ENCODE measurements at regions not wholly inside any gene's neighbourhood (a gene's known extent, or its start where the extent isn't known, plus 50 kb on each side); places are given as distances from the start of the nearest gene placed in this dataset.

- Histone ChIP-seq H3K4me3 (ENCODE audit: low read length in 2 of 2) (no peak overlapping the region), H3K27ac (ENCODE audit: low read length) (no peak overlapping the region), H3K27me3 (ENCODE audit: control insufficient read depth in 1 of 2, insufficient read depth in 2 of 2, low read length in 2 of 2) (no peaks in the 10 kb centered on the region), H3K4me1 (ENCODE audit: control insufficient read depth, insufficient read depth, low read length) (no peaks in the 10 kb centered on the region), H3K9me3 (ENCODE audit: control insufficient read depth in 2 of 2, low read length in 2 of 2) (no peaks in the 10 kb centered on the region), H3K9ac (ENCODE audit: low read length in 2 of 2) (no peak overlapping the region), H3K36me3 (ENCODE audit: control insufficient read depth in 2 of 2, insufficient read depth in 2 of 2, low read length in 2 of 2) (no peaks in the 10 kb centered on the region)
Measured at GRCh38 chr4:120158841-120159463, 92.3 kb upstream of the MAD2L1 start.

- H3K27ac ChIP-seq (ENCODE audit: low read length): no peak overlapping the region
- no peaks in the 10 kb centered on the region for H3K36me3 ChIP-seq (ENCODE audit: control insufficient read depth in 2 of 2, insufficient read depth in 2 of 2, low read length in 2 of 2)
- no peaks in the 10 kb centered on the region for H3K4me1 ChIP-seq (ENCODE audit: control insufficient read depth, insufficient read depth, low read length)
- no peaks in the 10 kb centered on the region for H3K27me3 ChIP-seq (ENCODE audit: control insufficient read depth in 1 of 2, insufficient read depth in 2 of 2, low read length in 2 of 2)
- no peak overlapping the region for H3K4me3 ChIP-seq (ENCODE audit: low read length in 2 of 2)
- no peaks in the 10 kb centered on the region for H3K9me3 ChIP-seq (ENCODE audit: control insufficient read depth in 2 of 2, low read length in 2 of 2)
- no peak overlapping the region for H3K9ac ChIP-seq (ENCODE audit: low read length in 2 of 2)
Measured at GRCh38 chr4:120158046-120158445, 91.4 kb upstream of the MAD2L1 start.

GRCh38 chr4:120156120-120156718, 89.6 kb upstream of the MAD2L1 start:
- Histone ChIP-seq H3K27ac (ENCODE audit: low read length) (no peak overlapping the region), H3K27me3 (ENCODE audit: control insufficient read depth in 1 of 2, insufficient read depth in 2 of 2, low read length in 2 of 2) (no peaks in the 10 kb centered on the region), H3K9ac (ENCODE audit: low read length in 2 of 2) (no peak overlapping the region), H3K4me1 (ENCODE audit: control insufficient read depth, insufficient read depth, low read length) (no peaks in the 10 kb centered on the region), H3K4me3 (ENCODE audit: low read length in 2 of 2) (no peak overlapping the region), H3K9me3 (ENCODE audit: control insufficient read depth in 2 of 2, low read length in 2 of 2) (no peaks in the 10 kb centered on the region), H3K36me3 (ENCODE audit: control insufficient read depth in 2 of 2, insufficient read depth in 2 of 2, low read length in 2 of 2) (no peaks in the 10 kb centered on the region)

DNA sequence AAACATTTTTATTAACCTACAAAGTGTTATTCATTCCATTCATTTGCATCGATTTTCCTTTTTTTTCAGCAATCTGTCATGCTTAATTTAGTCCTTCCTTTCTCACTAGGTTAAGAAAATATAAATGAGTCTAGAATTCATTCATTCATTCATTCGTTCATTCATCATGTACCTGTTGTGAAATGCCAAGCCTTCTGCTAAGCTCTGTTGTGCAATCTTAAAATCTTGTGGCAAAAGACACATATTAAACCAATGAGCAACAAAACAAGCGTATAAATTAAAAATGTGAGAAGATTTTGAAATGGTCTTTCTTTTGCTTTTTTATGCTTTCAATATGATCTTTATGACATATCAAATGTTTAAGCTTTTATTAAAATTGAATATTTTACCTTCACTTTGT, 88.6 kb upstream of the MAD2L1 start:
- Histone ChIP-seq H3K4me3 (ENCODE audit: low read length in 2 of 2) (no peak overlapping the region), H3K27me3 (ENCODE audit: control insufficient read depth in 1 of 2, insufficient read depth in 2 of 2, low read length in 2 of 2) (no peaks in the 10 kb centered on the region), H3K4me1 (ENCODE audit: control insufficient read depth, insufficient read depth, low read length) (no peaks in the 10 kb centered on the region), H3K27ac (ENCODE audit: low read length) (no peak overlapping the region), H3K9me3 (ENCODE audit: control insufficient read depth in 2 of 2, low read length in 2 of 2) (no peaks in the 10 kb centered on the region), H3K36me3 (ENCODE audit: control insufficient read depth in 2 of 2, insufficient read depth in 2 of 2, low read length in 2 of 2) (no peaks in the 10 kb centered on the region), H3K9ac (ENCODE audit: low read length in 2 of 2) (no peak overlapping the region)

DNA sequence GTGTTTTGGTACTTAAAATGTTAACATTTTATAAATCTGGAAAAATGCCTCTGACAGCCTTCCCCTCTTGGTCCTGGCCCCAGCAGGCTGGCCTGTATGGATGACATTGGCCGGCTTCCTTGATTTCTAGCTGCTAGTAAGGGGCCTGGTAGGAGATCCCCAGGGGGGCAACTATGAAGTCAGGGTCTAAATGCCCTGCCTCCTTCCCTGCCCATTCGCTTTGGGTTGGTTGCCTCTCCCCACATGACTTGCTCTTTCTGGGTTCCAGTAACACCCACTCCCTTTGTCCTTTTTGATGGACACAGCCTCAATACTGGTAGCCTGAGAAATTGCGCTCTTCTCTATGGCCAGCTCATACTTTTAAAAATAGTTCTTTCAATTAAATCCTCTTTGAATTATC, 78.0 kb upstream of the MAD2L1 start:
- no peaks in the 10 kb centered on the region for H3K9me3 ChIP-seq (ENCODE audit: control insufficient read depth in 2 of 2, low read length in 2 of 2)
- no peaks in the 10 kb centered on the region for H3K4me1 ChIP-seq (ENCODE audit: control insufficient read depth, insufficient read depth, low read length)

DNA sequence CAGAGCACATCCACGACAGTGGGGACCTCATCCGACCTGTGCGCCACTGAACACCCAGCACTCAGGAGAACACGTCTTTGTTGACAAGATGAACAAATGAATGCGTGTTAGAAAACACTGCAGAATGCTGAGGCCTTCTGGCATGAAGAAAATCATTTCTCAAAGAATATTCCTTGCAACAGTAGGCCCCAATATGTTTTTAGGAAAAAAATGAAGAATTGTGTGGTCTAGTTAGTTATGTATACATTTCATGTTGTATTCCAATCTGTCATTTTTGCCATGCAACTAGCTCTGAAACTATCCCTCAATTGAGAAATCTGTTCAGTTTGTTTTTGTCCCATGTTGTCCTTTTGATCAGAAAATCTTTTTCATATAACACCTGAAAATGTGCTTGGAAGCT, 77.4 kb upstream of the MAD2L1 start:
- no peak overlapping the region for H3K27ac ChIP-seq (ENCODE audit: low read length)
- no peaks in the 10 kb centered on the region for H3K9me3 ChIP-seq (ENCODE audit: control insufficient read depth in 2 of 2, low read length in 2 of 2)
- no peaks in the 10 kb centered on the region for H3K4me1 ChIP-seq (ENCODE audit: control insufficient read depth, insufficient read depth, low read length)
- no peaks in the 10 kb centered on the region for H3K36me3 ChIP-seq (ENCODE audit: control insufficient read depth in 2 of 2, insufficient read depth in 2 of 2, low read length in 2 of 2)
- no peak overlapping the region for H3K9ac ChIP-seq (ENCODE audit: low read length in 2 of 2)
- no peak overlapping the region for H3K4me3 ChIP-seq (ENCODE audit: low read length in 2 of 2)
- no peaks in the 10 kb centered on the region for H3K27me3 ChIP-seq (ENCODE audit: control insufficient read depth in 1 of 2, insufficient read depth in 2 of 2, low read length in 2 of 2)

More for the DNA sequence above, 78.0 kb upstream of the MAD2L1 start:
- H3K4me3 ChIP-seq (ENCODE audit: low read length in 2 of 2): no peak overlapping the region
- no peak overlapping the region for H3K27ac ChIP-seq (ENCODE audit: low read length)
- no peaks in the 10 kb centered on the region for H3K36me3 ChIP-seq (ENCODE audit: control insufficient read depth in 2 of 2, insufficient read depth in 2 of 2, low read length in 2 of 2)
- no peak overlapping the region for H3K9ac ChIP-seq (ENCODE audit: low read length in 2 of 2)
- no peaks in the 10 kb centered on the region for H3K27me3 ChIP-seq (ENCODE audit: control insufficient read depth in 1 of 2, insufficient read depth in 2 of 2, low read length in 2 of 2)

- H3K27me3 ChIP-seq (ENCODE audit: control insufficient read depth in 1 of 2, insufficient read depth in 2 of 2, low read length in 2 of 2): no peaks in the 10 kb centered on the region
- no peaks in the 10 kb centered on the region for H3K4me1 ChIP-seq (ENCODE audit: control insufficient read depth, insufficient read depth, low read length)
- no peak overlapping the region for H3K4me3 ChIP-seq (ENCODE audit: low read length in 2 of 2)
- H3K36me3 ChIP-seq (ENCODE audit: control insufficient read depth in 2 of 2, insufficient read depth in 2 of 2, low read length in 2 of 2): no peaks in the 10 kb centered on the region
- no peak overlapping the region for H3K27ac ChIP-seq (ENCODE audit: low read length)
- H3K9me3 ChIP-seq (ENCODE audit: control insufficient read depth in 2 of 2, low read length in 2 of 2): no peaks in the 10 kb centered on the region
- H3K9ac ChIP-seq (ENCODE audit: low read length in 2 of 2): no peak overlapping the region
Measured at GRCh38 chr4:120139392-120139791, 72.7 kb upstream of the MAD2L1 start.

GRCh38 chr4:120132935-120133334, 66.3 kb upstream of the MAD2L1 start:
- Histone ChIP-seq H3K27ac (ENCODE audit: low read length) (no peak overlapping the region), H3K4me1 (ENCODE audit: control insufficient read depth, insufficient read depth, low read length) (no peaks in the 10 kb centered on the region), H3K27me3 (ENCODE audit: control insufficient read depth in 1 of 2, insufficient read depth in 2 of 2, low read length in 2 of 2) (no peaks in the 10 kb centered on the region), H3K36me3 (ENCODE audit: control insufficient read depth in 2 of 2, insufficient read depth in 2 of 2, low read length in 2 of 2) (no peaks in the 10 kb centered on the region), H3K9me3 (ENCODE audit: control insufficient read depth in 2 of 2, low read length in 2 of 2) (no peaks in the 10 kb centered on the region), H3K4me3 (ENCODE audit: low read length in 2 of 2) (no peak overlapping the region), H3K9ac (ENCODE audit: low read length in 2 of 2) (no peak overlapping the region)

DNA sequence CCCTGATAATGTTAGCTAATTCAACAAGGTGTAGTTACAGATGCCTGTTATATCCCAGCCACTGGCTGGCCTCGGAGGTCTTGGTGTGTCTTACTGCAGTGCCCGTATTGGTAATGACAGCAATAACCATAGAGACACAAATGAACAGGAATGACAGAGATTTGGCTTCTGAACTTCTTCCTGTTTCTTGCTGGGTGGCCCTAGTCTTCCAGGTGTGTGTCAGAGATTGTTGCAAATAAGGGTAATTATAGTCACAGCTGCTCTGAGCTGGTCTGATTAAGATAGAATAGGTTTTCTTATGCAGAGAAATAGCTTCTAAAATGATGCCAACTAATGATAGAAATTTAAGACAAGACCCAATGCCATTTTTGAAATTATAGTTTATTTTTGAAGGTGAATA, 64.1 kb upstream of the MAD2L1 start:
- H3K4me1 ChIP-seq (ENCODE audit: control insufficient read depth, insufficient read depth, low read length): no peaks in the 10 kb centered on the region
- no peaks in the 10 kb centered on the region for H3K9me3 ChIP-seq (ENCODE audit: control insufficient read depth in 2 of 2, low read length in 2 of 2)
- H3K9ac ChIP-seq (ENCODE audit: low read length in 2 of 2): no peak overlapping the region
- no peak overlapping the region for H3K27ac ChIP-seq (ENCODE audit: low read length)
- no peaks in the 10 kb centered on the region for H3K36me3 ChIP-seq (ENCODE audit: control insufficient read depth in 2 of 2, insufficient read depth in 2 of 2, low read length in 2 of 2)
- H3K27me3 ChIP-seq (ENCODE audit: control insufficient read depth in 1 of 2, insufficient read depth in 2 of 2, low read length in 2 of 2): no peaks in the 10 kb centered on the region
- H3K4me3 ChIP-seq (ENCODE audit: low read length in 2 of 2): no peak overlapping the region
